Heart left ventricle (tissue), 16 donors: ENCODE measurements at regions not wholly inside any gene's neighbourhood (a gene's known extent, or its start where the extent isn't known, plus 50 kb on each side); places are given as distances from the start of the nearest gene placed in this dataset.

Experiments used
- ATAC-seq, 4 donors: fragments of 200-7000 bp; cut with Tn5 transposase; one replicate each; pipeline ENCODE4 v1.9.1; 2020 to 2022; ENCODE audit warnings: moderate library complexity in 4 of 4, mild to moderate bottlenecking in 3 of 4, moderate number of reproducible peaks in 1 of 4
- DNase-seq, 5 donors: peaks; one replicate each; pipeline ENCODE4 v3.0.0-alpha.2; 2020
- H3K27ac ChIP-seq, 12 donors: fragments of 200-600 bp; sonication (generic) in 4 of 12; one replicate each; pipeline versions ENCODE4 v1.5.0 to v1.8.0; 2016 to 2022; ENCODE audit warnings: mild to moderate bottlenecking in 2 of 12
- H3K27me3 ChIP-seq, 9 donors: fragments of 200-600 bp; sonication (generic) in 2 of 9; one replicate each; pipeline versions ENCODE4 v1.5.1 to v1.8.0; 2016 to 2022; ENCODE audit warnings: mild to moderate bottlenecking in 3 of 9
- H3K36me3 ChIP-seq, 9 donors: fragments of 200-600 bp; sonication (generic) in 2 of 9; one replicate each; pipeline versions ENCODE4 v1.5.0 to v1.8.0; 2018 to 2022; ENCODE audit warnings: mild to moderate bottlenecking in 2 of 9
- H3K4me1 ChIP-seq, 12 donors: fragments of 200-600 bp; sonication (generic) in 4 of 12; one replicate each; pipeline versions ENCODE4 v1.5.0 to v1.8.0; 2016 to 2022; ENCODE audit warnings: mild to moderate bottlenecking in 3 of 12
- H3K4me3 ChIP-seq, 12 donors: fragments of 200-600 bp; sonication (generic) in 4 of 12; one replicate each; pipeline versions ENCODE4 v1.5.0 to v1.8.0; 2017 to 2022; ENCODE audit warnings: mild to moderate bottlenecking in 9 of 12, moderate library complexity in 4 of 12
- H3K9me3 ChIP-seq, 12 donors: fragments of 200-600 bp; sonication (generic) in 4 of 12; one replicate each; pipeline versions ENCODE4 v1.5.0 to v1.8.0; 2016 to 2022; ENCODE audit warnings: mild to moderate bottlenecking in 1 of 12
- CTCF ChIP-seq, 12 donors: fragments of 200-600 bp; sonication (generic) in 4 of 12; IDR thresholded peaks; one replicate each; pipeline versions ENCODE4 v1.5.0 to v1.8.0; 2018 to 2022; ENCODE audit warnings: antibody characterized with exemption in 12 of 12, mild to moderate bottlenecking in 5 of 12
- POLR2A ChIP-seq, 2 donors: fragments of 450-650 bp; IDR thresholded peaks; one replicate each; pipeline ENCODE4 v1.6.1; 2017; ENCODE audit warnings: antibody characterized with exemption in 2 of 2, mild to moderate bottlenecking in 2 of 2, moderate library complexity in 2 of 2
- WGBS, 4 donors: extraction: QIAGEN DNeasy Blood & Tissue Kit in 2 of 4; methylation state at CpG; one replicate each; pipeline versions ENCODE4 v1.1.5 to v1.1.7; 2013 to 2018; 5-methylcytosine and 5-hydroxymethylcytosine counted together
- intact Hi-C, 10 donors: fragments of 100-400 bp; cut with DNase I; formaldehyde crosslinking; loops; one replicate each; pipeline versions ENCODE4 v1.11.1 to v1.14.2; 2022
- donor health status: ischemic (EF 13 %, LVEDD 7.1; RV severe dilation, severe dysfunction).
- donor health status: healthy with polysubstance abuse.
- donor health status: DM: no; HTN: yes; CAD: no.
- donor health status: DM: no; HTN: no; CAD: no.
- donor health status: ischemic (EF 25% LVEDD 6.9; RV normal size, moderate dysfunction).
- donor health status: ischemic (EF 25% LVEDD 5.7; RV mildly dilated, moderate dysfunction).
- donor health status: healthy.
- donor health status: DM: yes; HTN: yes; CAD: no.
- donor health status: ischemic (EF 35%, LVEDD 5.7; RV mildly dilated, moderate dysfunction).
- donor health status: nonischemic (EF 11% LVEDD 7.7; RV severe dilation, severe dysfunction).
- donor health status: DM: yes; HTN: yes; CAD: no.
- donor health status: PGD.
- donor health status: ischemic (EF 29% LVEDD 5.4; RV normal size, mild dysfunction).
- donor health status: nonischemic (EF 23%, LVEDD 6.1; RV moderate dilation, normal function).

GRCh38 chr6:85363870-85364269 lies 86.0 kb upstream of the NT5E start:
- 80 to 90% (median 85%) methylated on average over 2 of the region's 2 CpGs for WGBS, 4 donors

GRCh38 chr6:85362652-85363310 lies 87.1 kb upstream of the NT5E start:
- WGBS, 4 donors, result 90 to 98% (median 94%) methylated on average over 2 of the region's 2 CpGs
- TF ChIP-seq POLR2A (IDR thresholded peaks at IDR 0.05), result no peak
- TF ChIP-seq CTCF (IDR thresholded peaks at IDR 0.05), result no peak
- DNase-seq (no peak), ATAC-seq (no peak)
- Histone ChIP-seq H3K4me3 (no peak overlapping the region), H3K27ac (no peak overlapping the region), H3K4me1 (no peaks in the 10 kb centered on the region), H3K27me3 (no peaks in the 10 kb centered on the region), H3K36me3 (no peaks in the 10 kb centered on the region), H3K9me3 (no peaks in the 10 kb centered on the region)
- intact Hi-C loops, result no loop called here

More at GRCh38 chr6:85363870-85364269, 86.0 kb upstream of the NT5E start:
- H3K4me1 ChIP-seq, result no peaks in the 10 kb centered on the region
- ATAC-seq, result no peak
- intact Hi-C loops, result no loop called here
- no peak overlapping the region for H3K27ac ChIP-seq
- no peaks in the 10 kb centered on the region for H3K36me3 ChIP-seq
- TF ChIP-seq POLR2A (IDR thresholded peaks at IDR 0.05), result no peak
- no peak for TF ChIP-seq CTCF (IDR thresholded peaks at IDR 0.05)
- no peaks in the 10 kb centered on the region for H3K27me3 ChIP-seq
- DNase-seq, result no peak
- H3K9me3 ChIP-seq, result no peaks in the 10 kb centered on the region
- H3K4me3 ChIP-seq, result no peak overlapping the region

- TF ChIP-seq CTCF (IDR thresholded peaks at IDR 0.05) (no peak), POLR2A (IDR thresholded peaks at IDR 0.05) (no peak)
These were observed 88.3 kb upstream of the NT5E start for GRCh38 chr6:85361643-85362014.

GRCh38 chr6:85360794-85361642 lies 88.9 kb upstream of the NT5E start:
- no peaks in the 10 kb centered on the region for H3K36me3 ChIP-seq
- H3K4me1 ChIP-seq, result no peaks in the 10 kb centered on the region
- intact Hi-C loops, result no loop called here
- H3K4me3 ChIP-seq, result no peak overlapping the region
- no peak overlapping the region for H3K27ac ChIP-seq
- TF ChIP-seq POLR2A (IDR thresholded peaks at IDR 0.05) (no peak), CTCF (IDR thresholded peaks at IDR 0.05) (no peak)
- H3K27me3 ChIP-seq, result no peaks in the 10 kb centered on the region
- ATAC-seq, result peak in 3 of 4 donors; percentile 39 to 89 (median 50)
- H3K9me3 ChIP-seq, result no peaks in the 10 kb centered on the region
- no peak for DNase-seq
- 37 to 65% (median 51%) methylated on average over 1 of the region's 1 CpG for WGBS, 4 donors

More at GRCh38 chr6:85361643-85362014, 88.3 kb upstream of the NT5E start:
- WGBS, 4 donors, result 89 to 100% (median 98%) methylated on average over 2 of the region's 2 CpGs
- Histone ChIP-seq H3K4me3 (no peak overlapping the region), H3K27me3 (no peaks in the 10 kb centered on the region), H3K9me3 (no peaks in the 10 kb centered on the region), H3K36me3 (no peaks in the 10 kb centered on the region), H3K27ac (no peak overlapping the region), H3K4me1 (no peaks in the 10 kb centered on the region)
- no peak for DNase-seq
- no peak for ATAC-seq
- intact Hi-C loops, result no loop called here
